Psoas muscle (tissue), 7 donors: ENCODE measurements at regions not wholly inside any gene's neighbourhood (a gene's known extent, or its start where the extent isn't known, plus 50 kb on each side); places are given as distances from the start of the nearest gene placed in this dataset.

ENCODE experiments used
- ATAC-seq, 4 donors: fragments of 200-7000 bp; cut with Tn5 transposase; one replicate each; pipeline ENCODE4 v1.9.1; 2020; ENCODE audit warnings: moderate library complexity in 3 of 4, mild to moderate bottlenecking in 2 of 4
- DNase-seq, 2 donors: peaks; one replicate each; pipeline ENCODE4 v3.0.0-alpha.2; 2020
- H3K27ac ChIP-seq: fragments of 200-600 bp; one replicate; pipeline ENCODE4 v1.8.0; 2022
- H3K27me3 ChIP-seq, 3 donors: fragments of 200-600 bp in 1 of 3; one replicate each; pipeline versions ENCODE4 v1.6.1 to v1.8.0; 2013 to 2022; ENCODE audit warnings: low read length in 2 of 3, mild to moderate bottlenecking in 2 of 3, moderate library complexity in 1 of 3; ENCODE audit not compliant: insufficient read depth in 3 of 3
- H3K36me3 ChIP-seq, 2 donors: fragments of 200-600 bp in 1 of 2; one replicate each; pipeline versions ENCODE4 v1.6.1 to v1.8.0; 2013 to 2022; ENCODE audit warnings: low read depth in 1 of 2, mild to moderate bottlenecking in 1 of 2, moderate library complexity in 1 of 2; ENCODE audit not compliant: insufficient read depth in 1 of 2
- H3K4me1 ChIP-seq: fragments of 200-600 bp; one replicate; pipeline ENCODE4 v1.8.0; 2022
- H3K4me3 ChIP-seq: fragments of 200-600 bp; one replicate; pipeline ENCODE4 v1.8.0; 2022; ENCODE audit warnings: mild to moderate bottlenecking
- H3K9me3 ChIP-seq: fragments of 200-600 bp; one replicate; pipeline ENCODE4 v1.8.0; 2022
- WGBS, 3 donors: extraction: QIAGEN DNeasy Blood & Tissue Kit; methylation state at CpG; one replicate each; pipeline versions ENCODE4 v1.1.6 to v1.1.7; 2013; 5-methylcytosine and 5-hydroxymethylcytosine counted together
- intact Hi-C, 2 donors: fragments of 100-400 bp; cut with DNase I; formaldehyde crosslinking; loops; one replicate each; pipeline versions ENCODE4 v1.11.0 to v1.14.2; 2022
- TF ChIP-seq, protein P1 (sequence below): fragments of 200-600 bp; IDR thresholded peaks from one replicate; pipeline ENCODE4 v1.8.0; 2022; ENCODE audit warnings: antibody characterized with exemption
- donor health status: healthy with polysubstance abuse.
- donor health status: DM: no; HTN: no; CAD: no; lungs with moderate emphysema.
- donor health status: Bipolar disorder and iron deficiency.
- donor health status: healthy.
- donor health status: DM: yes; HTN: yes; CAD: no.
- donor health status: DM: no; HTN: no; CAD: no.
- donor health status: DM: yes; HTN: yes; CAD: no.

DNA sequence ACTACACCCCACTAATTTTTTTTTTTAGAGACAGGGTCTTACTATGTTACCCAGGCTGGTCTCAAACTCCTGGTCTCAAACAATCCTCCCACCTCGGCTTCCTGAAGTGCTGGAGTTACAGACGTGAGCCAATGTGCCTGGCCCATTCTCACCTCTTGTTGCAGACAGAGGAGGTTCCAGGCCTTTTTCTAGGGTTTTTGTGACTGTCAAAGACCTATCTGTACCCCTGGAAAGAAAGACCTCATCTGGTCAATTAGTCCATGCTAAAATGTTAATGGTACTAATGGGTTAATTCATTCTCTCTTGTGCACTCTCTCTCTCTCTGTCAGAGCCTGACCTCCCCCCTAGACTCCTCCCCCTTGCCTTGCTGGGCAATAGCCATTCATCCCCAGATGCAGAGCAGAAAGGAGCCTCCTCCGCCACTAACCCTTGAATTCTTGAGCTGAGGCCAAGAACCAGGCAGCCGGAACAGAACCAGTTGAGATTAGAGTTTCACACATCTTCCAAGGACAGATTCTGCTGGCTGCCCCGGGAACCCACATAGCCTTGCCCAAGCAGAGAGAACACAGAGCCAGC is 209.7 kb downstream of the SKIDA1 start:
- H3K9me3 ChIP-seq = no peaks in the 10 kb centered on the region
- no peaks in the 10 kb centered on the region for H3K36me3 ChIP-seq
- no peak overlapping the region for H3K4me3 ChIP-seq
- peaks cover 8% of the 10 kb centered on the region for H3K4me1 ChIP-seq
- TF ChIP-seq, protein P1, sequence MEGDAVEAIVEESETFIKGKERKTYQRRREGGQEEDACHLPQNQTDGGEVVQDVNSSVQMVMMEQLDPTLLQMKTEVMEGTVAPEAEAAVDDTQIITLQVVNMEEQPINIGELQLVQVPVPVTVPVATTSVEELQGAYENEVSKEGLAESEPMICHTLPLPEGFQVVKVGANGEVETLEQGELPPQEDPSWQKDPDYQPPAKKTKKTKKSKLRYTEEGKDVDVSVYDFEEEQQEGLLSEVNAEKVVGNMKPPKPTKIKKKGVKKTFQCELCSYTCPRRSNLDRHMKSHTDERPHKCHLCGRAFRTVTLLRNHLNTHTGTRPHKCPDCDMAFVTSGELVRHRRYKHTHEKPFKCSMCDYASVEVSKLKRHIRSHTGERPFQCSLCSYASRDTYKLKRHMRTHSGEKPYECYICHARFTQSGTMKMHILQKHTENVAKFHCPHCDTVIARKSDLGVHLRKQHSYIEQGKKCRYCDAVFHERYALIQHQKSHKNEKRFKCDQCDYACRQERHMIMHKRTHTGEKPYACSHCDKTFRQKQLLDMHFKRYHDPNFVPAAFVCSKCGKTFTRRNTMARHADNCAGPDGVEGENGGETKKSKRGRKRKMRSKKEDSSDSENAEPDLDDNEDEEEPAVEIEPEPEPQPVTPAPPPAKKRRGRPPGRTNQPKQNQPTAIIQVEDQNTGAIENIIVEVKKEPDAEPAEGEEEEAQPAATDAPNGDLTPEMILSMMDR = no peak
- H3K27ac ChIP-seq = no peak overlapping the region
- intact Hi-C loops = no loop called here
- DNase-seq (peak; percentile 48 to 66), ATAC-seq (peak in 3 of 4 donors; percentile 40 to 62 (median 57))
- H3K27me3 ChIP-seq = no peaks in the 10 kb centered on the region
- 18 to 28% (median 28%) methylated on average over 5 of the region's 5 CpGs for WGBS, 3 donors

- Histone ChIP-seq H3K4me1 (peaks cover 8% of the 10 kb centered on the region), H3K27ac (no peak overlapping the region), H3K4me3 (no peak overlapping the region), H3K27me3 (no peaks in the 10 kb centered on the region), H3K9me3 (no peaks in the 10 kb centered on the region), H3K36me3 (no peaks in the 10 kb centered on the region)
- intact Hi-C loops = no loop called here
- 21 to 35% (median 25%) methylated on average over 13 of the region's 13 CpGs for WGBS, 3 donors
- no peak for ATAC-seq
- TF ChIP-seq, protein P1 = no peak
- no peak for DNase-seq
These were observed 210.4 kb downstream of the SKIDA1 start for GRCh38 chr10:21314906-21315644.

DNA sequence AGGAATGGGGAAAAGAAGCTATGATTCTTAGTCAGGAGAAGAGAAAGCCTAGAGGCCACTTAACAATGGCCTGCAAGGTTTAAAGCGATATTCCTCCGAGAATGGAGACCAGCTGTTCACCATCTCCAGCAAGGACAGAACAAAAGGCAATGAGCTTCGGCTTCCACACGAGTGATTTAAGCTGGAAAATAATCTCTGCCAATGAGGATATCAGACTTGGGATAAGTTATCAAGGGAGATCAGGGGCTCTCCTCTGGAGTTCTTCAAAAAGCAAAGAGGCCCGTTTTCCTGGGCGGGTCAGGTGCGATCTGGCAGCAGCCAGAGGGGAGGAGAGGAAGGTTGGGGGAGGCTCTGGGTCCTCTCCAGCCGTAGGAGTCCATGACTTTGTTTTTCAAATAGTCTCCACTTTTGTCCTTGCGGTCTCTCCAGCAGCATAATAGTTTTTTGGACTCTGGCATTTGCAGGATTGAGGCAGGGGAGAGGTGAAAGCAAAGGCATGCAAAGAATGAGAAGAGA is 211.3 kb downstream of the SKIDA1 start:
- no peak overlapping the region for H3K27ac ChIP-seq
- no peak for ATAC-seq
- H3K4me3 ChIP-seq = no peak overlapping the region

GRCh38 chr10:21313691-21314090 is 211.8 kb downstream of the SKIDA1 start:
- no peak for DNase-seq
- Histone ChIP-seq H3K36me3 (no peaks in the 10 kb centered on the region), H3K4me1 (peaks cover 8% of the 10 kb centered on the region), H3K27me3 (no peaks in the 10 kb centered on the region), H3K9me3 (no peaks in the 10 kb centered on the region), H3K27ac (no peak overlapping the region), H3K4me3 (no peak overlapping the region)
- no peak for ATAC-seq
- TF ChIP-seq, protein P1 = no peak
- 59 to 77% (median 71%) methylated on average over 7 of the region's 7 CpGs for WGBS, 3 donors
- intact Hi-C loops = no loop called here

More for the DNA sequence above, 211.3 kb downstream of the SKIDA1 start:
- WGBS, 3 donors = 19 to 31% (median 20%) methylated on average over 9 of the region's 9 CpGs
- intact Hi-C loops = no loop called here
- H3K36me3 ChIP-seq = no peaks in the 10 kb centered on the region
- H3K4me1 ChIP-seq = peaks cover 8% of the 10 kb centered on the region
- no peaks in the 10 kb centered on the region for H3K27me3 ChIP-seq
- TF ChIP-seq, protein P1 = no peak
- no peaks in the 10 kb centered on the region for H3K9me3 ChIP-seq
- no peak for DNase-seq
